Stimulated activated naive CD8-positive, alpha-beta T cell treated with anti-CD3 and anti-CD28 coated beads, Interleukin-15, Interleukin-2, amounts not matched to agents 100 U/mL and 50 U/mL, for 24 hours (primary cell): ENCODE measurements at regions not wholly inside any gene's neighbourhood (a gene's known extent, or its start where the extent isn't known, plus 50 kb on each side); places are given as distances from the start of the nearest gene placed in this dataset.

Experiments used
- ATAC-seq: fragments of 150-1000 bp; cut with Tn5 transposase; one replicate; pipeline ENCODE4 v1.10.0; 2021
- DNase-seq: peaks from one replicate; pipeline ENCODE4 v3.0.0; 2021

DNA sequence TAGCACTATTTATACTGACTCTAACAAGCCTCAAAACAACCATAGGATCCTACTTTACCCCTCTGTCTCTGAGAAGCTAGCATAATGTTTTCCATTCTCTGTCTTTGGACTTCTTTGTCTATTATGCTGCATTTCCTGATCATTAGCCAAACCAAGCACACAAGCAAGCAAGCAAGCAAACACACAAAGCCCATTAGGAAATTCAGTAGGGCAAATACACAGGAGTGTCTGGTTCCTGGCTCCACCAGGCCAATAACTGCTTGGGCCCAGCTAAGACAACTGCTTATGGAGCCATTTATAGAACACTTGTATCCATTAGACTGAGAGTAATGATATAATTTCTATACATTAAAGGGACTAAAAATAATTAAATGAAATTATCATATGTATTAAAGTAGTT, 952.9 kb upstream of the EPHA7 start:
- DNase-seq (no peak), ATAC-seq (no peak)

DNA sequence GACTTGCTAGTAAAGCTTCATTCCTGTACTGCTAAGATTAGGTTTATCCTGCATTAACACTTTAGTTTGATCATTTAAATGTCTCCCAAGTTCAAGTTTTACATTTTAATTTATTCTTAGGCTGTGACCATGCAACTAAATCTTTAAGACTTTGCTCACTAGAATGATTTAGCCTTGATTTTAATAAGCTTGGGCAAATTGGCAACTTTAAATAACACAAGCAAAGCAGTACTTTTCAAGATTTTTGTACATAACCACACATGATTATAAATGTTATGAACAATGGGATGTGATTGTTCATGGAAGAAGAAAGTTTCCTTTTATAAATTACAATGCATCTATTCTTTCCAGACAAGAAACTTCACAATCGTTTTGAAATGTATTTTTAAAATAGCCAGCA, 948.0 kb upstream of the EPHA7 start:
- DNase-seq (no peak), ATAC-seq (no peak)

DNA sequence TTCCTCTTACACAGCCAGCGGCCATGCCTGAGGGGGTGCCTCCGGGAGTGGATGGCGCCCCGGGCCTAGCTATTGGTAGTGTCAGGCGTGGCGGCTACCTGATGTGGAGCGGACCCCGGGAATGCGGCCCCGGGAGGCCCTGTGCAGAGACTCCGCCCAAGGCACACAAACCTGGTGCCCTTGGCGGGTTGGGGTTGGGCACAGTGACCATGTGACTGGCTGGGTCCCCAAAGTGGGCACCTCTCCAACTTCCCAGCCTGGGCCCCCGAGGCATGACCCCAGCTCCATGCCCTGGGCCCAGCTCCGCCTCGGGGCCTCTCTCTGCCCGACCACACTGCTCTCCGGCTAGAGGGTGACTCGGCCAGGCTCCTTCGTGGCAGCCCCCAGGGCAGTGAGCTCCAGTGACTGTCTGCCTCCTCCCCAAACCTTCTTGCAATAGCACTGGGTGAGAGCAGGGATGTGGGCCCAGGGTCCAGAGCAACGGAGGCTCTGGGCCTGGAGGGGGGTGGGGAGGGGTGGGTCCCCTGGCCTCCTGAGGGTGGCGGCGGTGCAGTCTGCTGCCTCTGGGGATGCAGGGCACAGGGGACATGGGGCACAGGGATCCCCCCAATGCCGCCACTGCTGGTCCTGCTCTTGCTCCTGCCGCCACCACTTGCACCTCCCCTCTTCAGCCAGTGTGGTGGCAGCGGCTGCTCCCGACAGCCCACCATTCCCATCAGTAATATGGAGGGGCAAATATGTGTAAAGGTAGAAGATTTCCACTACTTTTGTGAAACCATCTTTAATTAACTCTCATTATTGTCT, 942.9 kb upstream of the EPHA7 start:
- no peak for DNase-seq
- ATAC-seq: peak; percentile 40

DNA sequence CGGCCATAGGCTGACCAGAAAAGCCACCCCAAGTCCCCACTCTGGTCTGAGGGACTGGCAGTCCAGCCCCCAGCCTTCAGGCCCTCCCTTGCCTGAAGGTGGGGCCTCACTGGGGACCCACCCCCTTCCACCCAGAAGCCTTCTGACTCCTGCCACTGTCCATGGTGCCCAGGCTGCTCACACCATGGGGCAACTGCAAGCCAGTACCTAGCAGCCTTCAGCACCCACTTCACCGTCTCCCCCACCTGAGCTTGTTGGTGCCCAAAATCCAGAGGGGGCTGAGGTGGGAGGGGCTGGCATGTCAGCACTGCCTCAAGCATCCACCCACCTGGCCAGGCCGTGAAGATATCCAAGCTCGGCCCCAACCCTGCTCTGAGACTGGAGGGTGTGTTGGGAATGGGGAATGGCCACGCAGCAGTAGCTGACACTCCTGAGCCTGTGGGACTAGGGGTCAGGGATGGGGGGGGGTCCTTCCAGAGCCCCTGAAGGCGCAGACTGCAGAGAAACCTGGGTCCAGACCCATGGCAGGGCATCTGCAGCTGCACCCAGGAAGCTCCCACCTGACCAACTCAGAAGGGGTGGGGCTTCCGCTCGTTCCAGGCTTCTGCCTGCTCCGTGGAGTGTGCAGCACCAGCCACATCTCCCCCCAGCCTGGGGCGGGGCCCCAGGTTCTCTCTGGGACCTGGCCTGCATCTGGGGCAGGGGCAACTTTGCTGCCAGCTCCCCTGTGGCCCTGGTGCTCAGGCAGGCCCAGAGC, 942.1 kb upstream of the EPHA7 start:
- peak; percentile 14 for ATAC-seq
- DNase-seq: no peak

DNA sequence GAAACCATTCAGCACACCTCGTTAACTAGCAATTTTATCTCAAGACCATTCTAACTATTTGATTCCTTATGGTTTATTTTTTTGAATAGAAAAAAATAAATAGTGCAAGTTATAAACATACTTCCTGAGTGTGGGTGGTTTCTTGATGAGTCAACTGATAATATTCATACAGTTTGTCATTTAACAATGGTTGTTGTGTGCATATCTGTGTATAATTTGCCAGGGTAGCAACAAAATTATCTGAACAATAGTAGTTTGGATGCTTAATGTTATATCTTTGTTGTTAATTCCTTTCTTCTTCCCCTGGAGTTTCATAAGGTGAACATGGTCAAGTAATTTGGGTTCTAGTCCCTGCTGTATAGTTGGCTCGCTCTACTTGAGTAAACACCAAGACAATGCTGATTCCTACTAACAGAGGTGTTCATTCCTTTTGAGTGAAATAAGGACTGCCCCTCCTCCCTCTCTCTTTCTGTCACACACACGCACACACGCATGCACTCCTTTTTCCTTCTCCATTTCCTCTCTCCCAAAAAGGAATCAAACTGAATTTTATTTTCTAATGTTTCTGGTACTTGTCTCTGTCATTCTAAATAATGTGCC, 938.1 kb upstream of the EPHA7 start:
- ATAC-seq (no peak), DNase-seq (no peak)

DNA sequence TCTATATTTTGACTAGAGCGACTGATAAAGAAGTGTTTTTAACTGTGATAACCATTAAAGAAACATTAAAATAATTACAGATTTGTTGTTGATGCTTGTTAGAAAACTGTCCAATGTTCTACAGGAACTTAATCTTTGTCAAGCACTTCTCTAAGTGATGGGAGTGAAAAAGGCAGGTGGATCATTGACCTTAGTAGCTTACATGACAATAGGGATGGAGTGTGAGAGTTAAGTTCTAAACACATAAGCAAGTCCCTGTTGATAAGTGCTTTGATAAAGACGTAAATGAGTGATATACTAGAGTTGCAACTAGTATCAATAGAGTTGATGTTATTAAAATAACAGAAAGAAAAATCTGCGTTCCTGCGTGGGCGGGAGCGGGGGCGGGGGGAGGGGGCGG, 931.5 kb upstream of the EPHA7 start:
- DNase-seq (no peak), ATAC-seq (no peak)

DNA sequence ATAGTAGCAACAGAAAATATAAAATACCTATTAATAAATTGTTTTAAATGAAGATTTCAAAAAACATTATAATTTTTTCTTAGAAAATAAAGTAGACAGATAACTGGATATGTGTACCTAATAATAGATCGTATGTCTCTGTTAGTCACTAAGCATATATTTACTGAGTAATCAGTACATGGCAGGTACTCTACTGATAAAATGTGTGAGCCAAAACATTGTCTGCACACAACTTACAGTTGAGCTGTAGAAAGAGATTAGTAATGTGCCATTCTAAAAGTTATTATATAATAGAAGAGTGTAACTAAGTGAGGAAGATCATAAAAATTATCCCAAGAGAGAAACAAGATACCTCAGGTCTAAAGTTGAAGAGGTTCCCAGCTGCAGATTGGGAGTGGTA, 929.9 kb upstream of the EPHA7 start:
- DNase-seq (no peak), ATAC-seq (no peak)

DNA sequence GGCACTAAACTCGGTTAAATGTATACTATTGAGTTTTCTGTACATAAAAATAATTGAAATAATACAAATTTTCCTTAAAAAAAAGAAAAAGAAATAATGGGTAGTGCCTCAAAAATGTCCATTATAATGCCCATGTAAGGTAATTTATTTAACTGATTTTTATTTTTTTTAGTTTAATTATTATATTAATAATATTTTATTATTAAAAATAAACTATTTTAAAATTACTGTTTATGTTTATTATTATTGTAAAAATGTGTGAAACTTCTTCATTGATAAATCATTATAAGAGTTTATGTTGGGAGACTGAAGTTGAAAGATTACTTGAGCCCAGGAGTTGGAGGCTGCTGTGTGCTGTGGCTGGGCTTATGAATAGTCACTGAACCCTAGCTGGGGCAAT, 925.5 kb upstream of the EPHA7 start:
- ATAC-seq (no peak), DNase-seq (no peak)

DNA sequence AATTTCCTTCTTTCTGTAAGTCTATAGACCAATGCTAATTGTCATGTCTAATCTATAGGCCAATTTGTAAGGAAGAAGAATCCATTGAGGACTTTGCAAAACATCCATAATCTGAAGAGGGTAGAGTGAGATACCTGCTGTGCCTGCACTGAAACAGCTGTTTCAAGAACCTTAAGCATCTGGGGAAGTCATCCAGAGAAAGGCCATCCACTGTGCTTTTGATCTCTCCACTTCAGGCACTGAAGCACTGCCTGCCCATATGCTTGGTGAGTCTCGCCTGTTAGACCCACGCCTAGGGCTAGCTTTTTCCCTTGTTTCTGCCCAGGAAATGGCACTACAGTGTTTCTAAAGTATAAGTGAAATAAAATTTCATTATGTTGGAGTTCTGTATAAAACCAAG, 921.8 kb upstream of the EPHA7 start:
- DNase-seq (no peak), ATAC-seq (no peak)

DNA sequence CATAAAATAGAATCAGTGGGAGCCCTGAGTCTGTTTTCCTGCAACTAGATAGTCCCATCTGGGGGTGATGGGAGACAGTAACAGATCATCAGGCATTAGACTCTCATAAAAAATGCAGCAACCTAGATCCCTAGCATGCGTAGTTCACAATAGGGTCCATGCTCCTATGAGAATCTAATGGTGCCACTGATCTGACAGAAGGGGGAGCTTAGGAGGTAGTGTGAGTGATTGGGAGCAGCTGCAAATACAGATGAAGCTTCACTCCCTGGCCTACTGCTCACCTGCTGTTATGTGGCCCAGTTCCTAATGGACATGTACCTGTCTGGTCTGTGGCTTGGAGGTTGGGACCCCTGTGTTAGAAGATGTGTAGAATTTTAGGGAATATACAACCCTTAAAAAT, 904.5 kb upstream of the EPHA7 start:
- ATAC-seq (no peak), DNase-seq (no peak)

DNA sequence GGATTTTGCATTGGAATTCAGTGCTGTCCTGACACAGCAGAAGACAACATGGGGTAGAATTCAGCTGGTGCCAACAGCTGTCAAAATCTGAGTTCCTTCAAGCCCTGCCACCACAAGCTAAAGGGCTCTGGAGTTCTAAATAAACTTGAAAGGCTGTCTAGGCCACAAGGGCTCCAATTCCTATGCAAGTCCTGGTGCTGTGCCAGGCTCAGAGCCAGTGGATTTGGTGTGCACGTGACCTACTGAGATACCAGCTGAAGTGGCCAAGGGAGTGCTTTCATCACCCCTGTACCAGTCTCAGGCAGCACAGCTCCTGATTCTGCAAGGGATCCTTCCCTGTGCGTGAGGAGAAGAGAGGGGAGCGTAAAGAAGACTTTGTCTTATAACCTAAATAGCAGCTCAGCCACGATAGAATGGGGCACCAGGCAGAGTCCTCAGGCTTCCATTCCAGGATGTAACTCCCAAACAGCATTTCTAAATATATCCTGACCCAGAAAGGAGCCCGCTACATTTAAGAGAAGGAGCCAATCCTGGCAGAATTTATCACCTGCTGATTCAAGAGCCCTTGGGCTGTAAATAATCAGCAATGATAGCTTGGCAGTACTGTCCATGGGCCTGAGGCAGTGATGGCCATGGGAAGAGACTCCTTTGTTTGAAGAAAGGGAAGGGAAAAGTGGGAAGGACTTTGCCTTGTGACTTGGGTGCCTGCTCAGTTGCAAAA, 881.2 kb upstream of the EPHA7 start:
- ATAC-seq (no peak), DNase-seq (no peak)

DNA sequence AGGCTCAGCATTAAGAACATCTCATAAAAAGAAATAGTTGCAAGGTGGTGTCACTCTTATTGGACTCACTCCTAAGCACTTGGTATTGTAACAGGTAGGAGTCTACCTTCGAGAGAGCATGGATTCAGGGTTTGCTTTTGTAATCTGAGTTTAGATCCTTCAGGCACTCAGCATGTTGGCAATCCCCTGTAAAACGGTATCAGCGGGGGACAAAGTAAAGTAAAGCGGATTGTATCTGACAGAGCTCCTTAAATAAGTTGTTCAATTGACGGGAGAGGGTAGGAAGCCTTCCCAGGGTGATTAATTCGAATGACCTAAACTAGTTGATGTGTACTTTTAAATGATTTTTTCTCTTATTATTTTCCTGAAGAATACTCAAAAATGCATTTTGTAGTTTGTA, 869.8 kb upstream of the EPHA7 start:
- ATAC-seq: no peak
- DNase-seq: no peak

DNA sequence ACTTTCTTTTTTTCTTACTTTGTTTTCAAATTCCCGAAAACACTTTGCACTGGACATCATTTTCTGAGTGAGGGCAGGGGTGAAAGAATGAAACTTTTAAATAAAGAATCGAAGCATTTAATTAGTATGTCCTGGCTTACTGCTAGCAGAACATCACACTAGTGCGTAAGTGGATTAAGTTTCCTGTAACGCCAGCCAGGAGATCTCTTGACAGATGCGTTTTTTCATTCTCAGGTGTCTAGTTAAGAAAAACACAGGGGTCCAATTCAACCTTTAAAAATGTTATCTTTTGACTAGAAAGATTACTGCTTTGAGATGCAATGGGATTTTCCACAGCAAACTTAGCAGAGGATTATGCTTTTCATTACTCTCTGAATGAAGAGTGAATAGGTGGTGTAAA, 858.8 kb upstream of the EPHA7 start:
- DNase-seq: no peak
- ATAC-seq: no peak

DNA sequence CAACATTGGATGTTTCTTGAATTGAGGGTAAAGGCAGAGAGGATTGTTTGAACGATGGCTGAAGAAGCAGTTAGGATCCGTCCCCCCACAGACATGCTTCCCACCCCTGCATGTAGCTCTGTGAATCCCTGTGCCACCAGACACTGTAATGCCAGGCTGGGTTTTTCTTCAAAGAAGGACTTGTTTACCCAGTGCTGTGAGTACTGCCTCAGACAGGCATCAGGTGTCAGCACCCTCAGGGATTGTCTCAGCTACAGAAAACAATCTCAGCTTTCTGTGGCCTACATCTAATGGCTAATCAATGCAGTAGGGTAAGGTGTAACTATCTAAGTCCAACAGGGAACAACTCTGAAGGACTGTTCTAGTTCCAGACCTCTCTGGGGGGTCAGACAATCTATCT, 853.0 kb upstream of the EPHA7 start:
- ATAC-seq: no peak
- DNase-seq: no peak

DNA sequence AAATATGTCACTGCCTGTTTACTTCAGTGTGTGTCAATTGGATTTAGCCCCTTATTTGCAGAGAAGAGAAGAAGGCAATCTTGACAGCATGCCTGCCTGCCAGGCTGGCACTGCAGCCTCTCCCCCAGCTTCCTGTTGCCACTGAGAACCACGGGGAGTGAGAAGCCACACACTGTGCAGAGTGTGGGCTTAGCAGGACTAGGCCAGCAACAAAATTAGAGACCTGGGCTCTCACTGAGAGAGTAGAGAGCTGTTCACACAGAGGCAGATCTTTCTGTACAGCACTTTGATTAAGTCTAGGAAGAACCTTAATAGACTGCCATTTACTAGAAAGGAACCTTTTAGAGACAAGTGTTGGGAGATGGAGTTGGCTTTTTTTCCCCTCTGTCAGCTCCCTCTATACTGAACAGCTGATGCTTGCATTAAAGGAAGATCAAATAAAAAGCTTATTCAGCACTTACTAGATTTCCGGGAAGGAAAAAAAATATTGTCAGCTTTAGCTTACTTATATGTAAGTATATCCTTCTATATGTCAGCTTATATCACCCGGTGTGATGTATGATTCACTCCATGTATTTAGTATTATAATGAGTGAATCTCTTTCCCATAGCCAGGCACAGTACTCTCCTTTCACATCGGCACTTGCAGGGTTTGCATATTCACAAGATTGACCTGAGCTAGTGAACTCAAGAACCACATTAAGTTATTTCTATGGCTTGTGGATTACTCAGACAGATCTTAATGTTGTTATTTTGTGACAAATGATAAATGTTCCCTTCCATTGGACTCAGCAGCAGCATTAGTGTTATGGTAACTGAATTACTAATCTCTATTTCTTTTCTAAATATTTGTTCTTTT, 851.0 kb upstream of the EPHA7 start:
- no peak for ATAC-seq

DNA sequence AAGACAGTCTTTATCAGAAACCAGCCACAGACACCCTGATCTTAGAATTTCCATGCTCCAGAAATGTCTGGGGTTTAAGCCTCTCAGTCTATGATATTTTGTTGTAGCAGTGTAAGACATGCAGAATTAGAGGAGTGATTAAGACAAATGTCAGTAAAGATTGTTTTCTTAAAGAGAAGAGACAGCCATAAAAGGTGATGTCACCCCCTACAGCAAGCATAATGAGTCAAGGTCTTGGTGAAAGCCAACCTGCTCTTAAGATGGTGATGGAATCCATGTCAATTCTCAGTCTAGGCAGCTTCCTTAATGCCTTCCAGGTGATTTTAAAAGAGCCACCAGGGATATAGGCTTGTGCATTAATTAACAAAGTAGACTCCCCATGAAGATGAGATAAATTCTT, 849.9 kb upstream of the EPHA7 start:
- no peak for ATAC-seq
- no peak for DNase-seq

More for the DNA sequence above, 851.0 kb upstream of the EPHA7 start:
- DNase-seq: no peak

DNA sequence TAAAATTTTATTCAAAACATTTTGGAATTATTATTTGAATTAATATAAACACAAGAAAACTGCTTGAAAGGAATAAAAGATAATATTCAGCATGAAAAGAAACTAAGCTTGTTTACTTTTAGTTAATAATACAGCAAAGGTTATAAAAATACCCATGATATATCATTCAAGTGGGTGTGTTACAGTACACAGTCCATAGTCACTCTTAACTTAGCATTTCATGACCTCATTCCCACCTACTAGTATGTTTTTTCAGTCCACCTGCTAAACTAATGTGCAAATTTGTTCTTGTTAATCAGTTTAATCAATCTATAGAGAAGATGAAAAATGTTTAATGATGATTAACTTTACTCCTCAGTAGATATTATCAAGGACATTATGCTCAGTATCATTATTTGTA, 841.4 kb upstream of the EPHA7 start:
- DNase-seq (no peak), ATAC-seq (no peak)

DNA sequence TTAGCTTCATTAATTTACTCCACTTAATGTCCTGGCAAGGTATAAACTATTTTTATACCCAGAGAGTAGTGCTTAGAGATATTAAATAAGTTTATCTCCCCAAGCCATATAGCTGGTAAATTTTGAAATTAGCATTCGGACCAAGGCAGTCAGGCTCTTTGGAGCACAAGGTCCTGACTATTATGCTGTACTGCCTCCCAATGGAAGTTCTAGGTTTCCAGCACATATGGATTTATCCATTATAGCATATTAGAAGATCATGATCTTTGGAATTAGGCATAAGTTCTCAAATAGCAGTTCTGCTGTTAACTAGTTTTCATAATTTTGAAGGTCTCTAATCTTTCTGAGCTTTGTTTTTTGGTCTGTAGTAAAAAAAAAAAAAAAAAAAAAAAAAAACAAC, 835.3 kb upstream of the EPHA7 start:
- DNase-seq (no peak), ATAC-seq (no peak)

DNA sequence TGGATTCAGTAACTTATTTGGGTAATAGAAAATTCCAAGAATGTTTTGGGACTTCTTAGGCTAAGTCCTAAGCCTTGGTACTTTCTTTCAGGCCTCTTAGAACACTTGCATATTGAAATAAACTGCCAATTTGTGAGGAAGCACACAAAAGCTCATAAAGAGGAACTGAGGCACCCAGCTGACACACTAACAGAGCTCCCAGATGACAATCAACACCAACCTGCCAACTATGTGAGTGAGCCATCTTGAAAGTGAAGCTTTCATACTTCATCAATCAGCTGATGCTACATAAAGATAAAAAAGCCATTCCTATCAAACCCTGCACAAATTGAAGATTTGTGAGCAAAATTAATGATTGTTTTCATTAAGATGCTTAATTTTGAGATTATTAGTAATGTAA, 832.5 kb upstream of the EPHA7 start:
- DNase-seq: no peak
- no peak for ATAC-seq

DNA sequence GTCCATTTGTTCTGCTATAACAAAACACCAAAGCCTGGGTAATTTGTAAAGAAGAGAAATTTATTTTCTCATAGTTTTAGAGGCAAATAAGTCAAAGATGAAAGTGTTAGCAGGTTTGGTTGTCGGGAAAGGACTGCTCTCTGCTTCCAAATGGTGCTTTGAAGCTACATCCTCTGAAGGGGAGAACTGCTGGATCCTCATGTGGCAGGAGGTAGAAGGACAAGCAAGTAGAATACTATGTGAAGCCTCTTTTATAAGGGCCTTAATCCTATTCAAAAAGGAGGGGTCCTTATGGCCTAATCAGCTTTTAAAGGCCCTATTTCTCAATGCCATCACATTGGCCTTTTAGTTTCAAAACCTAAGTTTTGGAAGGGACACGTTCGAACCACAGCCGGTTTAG, 826.0 kb upstream of the EPHA7 start:
- ATAC-seq (no peak), DNase-seq (no peak)

DNA sequence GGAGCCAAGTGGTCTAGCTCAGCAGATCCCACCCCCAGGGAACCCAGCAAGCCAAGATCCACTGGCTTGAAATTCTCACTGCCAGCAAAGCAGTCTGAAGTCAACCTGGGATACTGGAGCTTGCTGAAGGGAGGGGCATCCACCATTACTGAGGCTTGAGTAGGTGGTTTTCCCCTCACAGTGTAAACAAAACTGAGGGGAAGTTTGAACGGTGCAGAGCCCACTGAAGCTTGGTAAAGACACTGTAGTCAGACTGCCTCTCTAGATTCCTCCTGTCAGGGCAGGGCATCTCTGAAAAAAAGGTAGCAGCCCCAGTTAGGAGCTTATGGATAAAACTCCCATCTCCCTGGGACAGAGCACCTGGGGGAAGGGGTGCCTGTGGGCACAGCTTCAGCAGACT, 819.5 kb upstream of the EPHA7 start:
- ATAC-seq: no peak

DNA sequence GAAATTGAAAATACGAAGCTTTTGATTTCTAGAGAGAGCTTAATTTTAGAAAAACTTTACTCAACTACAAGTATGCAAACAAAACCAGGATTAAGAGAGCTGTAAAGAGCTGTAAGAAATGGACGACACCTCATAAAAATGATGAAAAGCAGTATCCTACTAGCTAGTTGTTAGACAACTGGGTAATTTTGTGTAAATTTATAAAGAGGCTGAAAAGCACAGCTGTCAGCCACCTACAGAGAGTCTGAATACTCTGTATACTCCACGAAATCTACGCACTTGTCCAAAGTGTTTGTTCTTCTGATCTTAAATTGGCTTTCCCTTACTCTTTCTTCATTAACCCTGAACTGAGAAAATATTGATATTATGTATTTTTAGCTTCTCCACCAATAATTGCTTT, 808.4 kb upstream of the EPHA7 start:
- no peak for ATAC-seq
- DNase-seq: no peak

More for the DNA sequence above, 819.5 kb upstream of the EPHA7 start:
- no peak for DNase-seq
